GM21825 (cell line): ENCODE measurements at regions not wholly inside any gene's neighbourhood (a gene's known extent, or its start where the extent isn't known, plus 50 kb on each side); places are given as distances from the start of the nearest gene placed in this dataset.

Source experiments
- ATAC-seq: cut with Tn5 transposase; IDR thresholded peaks from one replicate; pipeline ENCODE4 v1.9.1; 2021; ENCODE audit warnings: mild to moderate bottlenecking, moderate library complexity; ENCODE audit not compliant: unreplicated experiment

DNA sequence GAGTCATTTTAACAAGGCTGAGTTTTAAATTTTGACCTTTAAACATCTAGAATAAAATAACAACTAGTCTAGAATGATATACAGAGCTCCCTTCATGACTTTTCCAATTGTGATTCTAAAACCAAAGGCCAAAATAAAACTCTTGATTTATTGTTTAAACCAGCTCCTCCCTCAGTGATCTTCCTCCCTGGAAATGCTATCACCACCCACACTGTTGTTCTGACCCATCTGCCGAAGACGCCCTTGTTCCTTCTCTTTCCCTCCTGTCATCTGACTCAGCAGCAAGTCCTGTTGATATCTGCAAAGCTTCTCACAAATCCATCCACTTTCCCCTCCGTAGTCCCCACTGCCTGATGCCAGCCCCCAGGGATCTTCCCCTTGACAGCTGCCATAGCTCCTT is 231.6 kb upstream of the DYNLRB2 start:
- no peak for ATAC-seq

DNA sequence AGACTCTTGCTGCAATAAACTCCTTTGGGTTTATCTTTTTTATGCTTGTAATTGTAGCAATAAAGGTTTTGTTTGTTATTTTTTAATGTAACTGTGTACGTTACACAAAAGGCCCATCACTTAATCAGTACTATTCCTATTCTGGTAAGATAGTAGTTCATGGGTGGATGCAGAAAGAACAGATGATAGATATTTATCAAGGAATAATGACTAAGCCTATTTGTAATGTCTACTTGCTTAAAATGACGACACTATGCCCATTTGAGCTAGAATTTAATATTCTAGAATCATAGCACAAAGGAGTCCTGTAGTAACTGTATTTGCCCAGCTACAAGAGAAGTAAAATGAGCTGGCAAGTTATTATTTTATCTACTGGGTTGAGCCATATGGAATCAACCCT is 235.4 kb upstream of the DYNLRB2 start:
- ATAC-seq, result no peak

DNA sequence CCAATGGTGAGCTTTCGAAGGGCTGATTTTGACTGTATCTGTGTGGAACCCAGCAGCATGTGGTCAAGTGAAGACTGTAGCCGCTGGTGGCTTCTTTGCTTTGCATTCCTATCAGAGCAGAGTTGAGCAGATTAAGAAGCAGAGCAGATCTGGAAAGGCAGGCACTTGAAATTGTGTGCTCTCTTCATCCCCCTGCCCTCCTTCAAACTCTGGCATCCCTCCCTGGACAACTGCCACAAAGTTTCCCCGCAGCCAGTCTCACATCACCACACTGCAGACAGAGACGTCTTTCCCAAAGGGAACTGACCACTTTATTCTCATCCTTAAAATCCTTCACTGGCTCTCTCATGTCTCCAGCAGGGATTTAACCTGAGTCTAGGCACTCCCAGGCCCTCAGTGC is 237.1 kb upstream of the DYNLRB2 start:
- ATAC-seq, result no peak

DNA sequence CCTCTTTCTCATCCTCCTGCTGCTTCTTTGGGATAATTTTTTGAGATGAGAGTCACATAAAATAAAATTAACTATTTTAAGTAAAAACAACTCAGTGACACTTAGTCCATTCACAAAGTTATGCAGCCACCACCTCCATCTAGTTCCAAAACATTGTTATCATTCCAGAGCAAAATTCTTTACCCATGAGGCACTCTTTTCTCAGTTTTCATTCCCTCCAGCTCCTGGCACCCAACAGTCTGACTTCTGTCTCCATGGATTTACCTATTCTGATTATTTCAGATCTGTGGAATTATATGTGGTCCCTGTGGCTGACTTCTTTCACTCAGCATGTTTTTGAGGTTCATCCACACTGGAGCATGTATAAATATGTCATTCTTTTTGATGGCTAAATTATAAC is 239.9 kb upstream of the DYNLRB2 start:
- ATAC-seq, result no peak

DNA sequence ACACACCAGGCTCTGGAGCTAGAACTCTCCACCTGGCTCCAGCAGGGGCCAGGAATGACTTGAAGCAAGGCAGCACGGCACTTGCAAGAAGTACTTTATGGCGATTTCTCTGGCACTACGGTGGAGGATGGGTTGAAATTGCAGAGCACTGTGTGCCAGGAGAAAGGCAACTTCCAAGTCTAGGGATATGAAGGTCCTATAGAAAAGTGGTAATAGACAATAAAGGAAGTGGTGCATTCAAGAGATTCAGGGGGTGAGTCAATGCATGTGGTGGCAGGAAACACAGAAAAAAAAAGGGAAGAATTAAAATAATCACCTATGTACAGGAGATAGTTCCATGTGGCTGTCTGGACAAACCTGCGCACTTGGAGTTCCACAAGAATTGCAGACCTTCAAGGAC is 240.3 kb upstream of the DYNLRB2 start:
- no peak for ATAC-seq

DNA sequence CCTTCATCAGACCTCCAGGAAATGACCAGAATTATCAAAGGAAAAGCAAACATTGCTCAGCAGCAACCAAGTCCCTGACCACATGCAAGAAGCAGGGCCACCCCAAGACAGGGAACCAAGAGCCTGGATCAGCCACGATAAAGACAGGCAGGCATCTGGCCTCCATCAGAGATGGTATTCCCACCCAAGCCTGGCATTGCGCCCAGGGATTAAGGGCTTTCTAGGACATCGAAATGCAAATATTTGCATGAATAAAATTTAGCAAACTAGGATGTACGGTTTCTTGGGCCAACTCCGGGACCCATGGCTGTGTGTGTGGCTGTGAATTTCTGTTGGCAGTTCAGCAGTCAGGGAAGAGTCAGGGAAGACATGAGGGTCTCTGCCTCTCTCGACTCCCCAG is 241.4 kb upstream of the DYNLRB2 start:
- no peak for ATAC-seq

DNA sequence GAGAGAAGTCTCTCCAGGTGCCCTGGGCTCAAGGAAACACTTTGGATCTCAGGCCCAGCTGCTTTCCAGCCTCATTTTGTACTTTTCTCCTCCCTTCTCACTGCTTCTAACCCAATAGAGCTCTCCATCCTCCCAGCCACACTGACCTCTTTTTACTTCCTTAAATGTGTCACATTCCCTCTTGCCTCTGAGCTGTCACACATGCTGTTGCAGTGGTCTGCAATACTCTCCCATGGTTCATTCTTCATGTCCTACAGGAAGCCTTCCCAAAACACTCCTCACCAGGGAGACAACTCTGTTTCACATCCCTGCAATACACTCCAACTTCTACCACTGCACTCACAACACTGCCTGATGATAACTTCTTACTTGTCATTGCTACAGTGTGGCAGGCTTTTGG is 242.1 kb upstream of the DYNLRB2 start:
- ATAC-seq, result no peak

DNA sequence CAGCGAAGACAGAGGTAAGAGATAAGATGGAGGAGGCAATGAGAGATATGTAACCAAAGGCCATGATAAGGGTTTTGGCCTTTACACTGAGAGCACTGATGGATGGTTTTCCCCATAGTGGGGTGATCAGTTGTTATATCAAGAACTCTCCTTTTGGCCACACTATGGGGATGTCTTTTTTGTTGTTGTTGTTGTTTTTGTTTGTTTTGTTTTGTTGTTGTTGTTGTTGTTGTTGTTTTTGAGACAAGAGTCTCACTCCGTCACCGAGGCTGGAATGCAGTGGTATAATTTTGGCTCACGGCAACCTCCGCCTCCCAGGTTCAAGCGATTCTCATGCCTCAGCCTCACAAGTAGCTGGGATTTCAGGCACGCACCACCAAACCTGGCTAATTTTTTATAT is 244.8 kb upstream of the DYNLRB2 start:
- no peak for ATAC-seq

DNA sequence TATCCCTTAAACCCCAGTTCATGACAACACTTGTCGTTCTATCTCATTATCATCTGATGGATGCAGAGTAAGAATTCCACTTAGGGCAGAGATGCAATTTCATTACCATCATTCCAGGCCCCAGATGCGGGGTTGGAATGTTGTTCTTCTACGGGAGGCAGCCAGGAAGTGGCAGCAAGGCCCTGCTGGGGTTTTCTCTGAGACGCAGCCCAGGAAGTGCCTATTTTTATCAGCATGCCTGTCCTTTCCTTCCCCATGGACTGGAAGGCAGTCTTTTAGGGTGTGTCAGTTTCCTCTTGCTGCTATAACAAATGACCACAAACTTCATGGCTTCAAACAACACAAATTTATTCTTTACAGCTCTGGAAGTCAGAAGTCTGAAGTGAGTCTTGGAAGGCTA is 246.6 kb upstream of the DYNLRB2 start:
- ATAC-seq, result no peak

DNA sequence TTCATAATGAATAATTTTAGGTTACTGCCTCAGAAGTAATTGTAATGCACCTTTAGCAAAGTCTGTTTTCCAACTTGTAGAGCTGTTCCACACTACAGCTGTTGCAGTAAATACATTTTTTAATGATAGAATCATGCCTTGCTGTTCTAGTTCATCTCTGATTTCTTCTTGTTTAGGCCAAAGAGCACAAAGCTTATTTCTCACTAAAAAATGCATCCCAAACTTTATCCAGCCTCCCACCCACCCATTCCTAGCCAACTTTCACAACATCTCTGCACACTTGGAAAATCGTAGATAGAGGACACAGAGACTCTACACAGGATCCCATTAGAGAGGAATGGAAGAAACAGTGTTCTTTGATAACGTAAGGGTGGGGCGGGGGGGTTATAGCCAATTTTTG is 252.2 kb upstream of the DYNLRB2 start:
- no peak for ATAC-seq

DNA sequence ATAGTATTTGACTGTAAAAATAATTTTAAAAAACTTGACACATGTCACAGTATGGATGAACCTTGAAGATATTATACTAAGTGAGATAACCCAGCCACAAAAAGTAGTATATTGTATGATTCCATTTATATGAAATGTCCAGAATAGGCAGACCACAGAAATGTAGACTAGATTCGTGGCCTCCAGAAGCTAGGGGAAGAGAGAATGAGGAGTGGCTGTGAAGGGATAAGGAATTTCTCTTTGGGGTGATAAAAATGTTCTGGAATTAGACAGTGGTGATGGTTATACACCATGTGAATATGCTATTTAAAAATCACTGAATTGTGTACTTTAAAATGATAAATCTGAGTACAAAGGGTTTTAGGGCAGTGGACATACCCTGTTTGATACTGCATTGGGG is 253.1 kb upstream of the DYNLRB2 start:
- no peak for ATAC-seq

DNA sequence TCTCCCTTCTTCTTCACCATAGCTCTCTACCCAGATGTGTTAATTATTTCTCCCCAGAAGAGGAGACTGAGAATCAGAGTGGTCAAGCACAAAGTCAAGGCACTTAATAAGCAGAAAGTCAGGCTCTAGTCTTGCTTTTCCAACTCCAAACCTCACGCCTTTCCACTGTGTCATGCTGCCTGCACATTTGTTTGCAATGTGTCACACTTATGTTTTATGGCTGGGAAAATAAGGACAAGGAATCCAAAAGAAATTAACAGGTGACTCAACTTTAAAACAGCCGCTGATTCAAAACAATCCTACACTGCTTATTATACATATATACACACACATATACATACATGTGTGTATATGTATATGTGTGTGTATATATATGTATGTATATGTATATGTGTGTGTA is 255.7 kb upstream of the DYNLRB2 start:
- ATAC-seq, result no peak

DNA sequence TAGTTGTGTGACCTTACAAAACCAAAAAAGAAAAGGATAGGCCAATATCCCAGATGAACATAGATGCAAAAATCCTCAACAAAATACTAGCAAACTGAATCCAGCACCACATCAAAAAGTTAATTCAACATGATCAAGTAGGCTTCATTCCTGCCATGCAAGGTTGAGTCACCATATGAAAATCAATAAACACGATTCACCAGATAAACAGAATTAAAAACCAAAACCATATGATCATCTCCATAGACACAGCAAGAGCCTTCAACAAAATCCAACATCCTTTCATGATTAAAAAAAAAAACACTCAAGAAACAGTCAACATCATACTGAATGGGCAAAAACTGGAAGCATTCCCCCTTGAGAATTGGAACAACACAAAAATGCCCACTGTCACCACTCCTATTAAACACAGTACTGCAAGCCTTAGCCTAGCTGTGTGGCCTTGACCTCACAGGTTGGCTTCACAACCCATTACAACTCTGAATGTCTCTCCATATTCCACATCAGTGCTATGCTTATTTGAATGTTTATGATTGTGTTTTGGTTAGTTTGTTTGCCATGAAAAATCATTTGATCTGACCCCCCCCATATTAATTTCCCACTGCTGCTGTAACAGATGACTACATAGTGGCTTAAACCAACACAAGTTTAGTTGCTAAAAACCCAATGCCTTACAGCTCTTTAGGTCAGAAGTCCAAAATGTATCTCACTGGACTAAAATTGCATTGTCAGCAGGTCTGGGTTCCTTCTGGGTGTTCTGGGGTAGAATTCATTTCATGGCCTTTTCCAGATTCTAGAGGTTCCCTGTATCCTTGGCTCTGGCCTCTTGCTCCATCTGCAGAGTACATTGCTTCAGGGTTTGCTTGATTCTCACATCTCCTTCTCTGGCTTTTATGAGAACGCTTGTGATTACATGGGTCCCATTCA is 257.1 kb upstream of the DYNLRB2 start:
- no peak for ATAC-seq

DNA sequence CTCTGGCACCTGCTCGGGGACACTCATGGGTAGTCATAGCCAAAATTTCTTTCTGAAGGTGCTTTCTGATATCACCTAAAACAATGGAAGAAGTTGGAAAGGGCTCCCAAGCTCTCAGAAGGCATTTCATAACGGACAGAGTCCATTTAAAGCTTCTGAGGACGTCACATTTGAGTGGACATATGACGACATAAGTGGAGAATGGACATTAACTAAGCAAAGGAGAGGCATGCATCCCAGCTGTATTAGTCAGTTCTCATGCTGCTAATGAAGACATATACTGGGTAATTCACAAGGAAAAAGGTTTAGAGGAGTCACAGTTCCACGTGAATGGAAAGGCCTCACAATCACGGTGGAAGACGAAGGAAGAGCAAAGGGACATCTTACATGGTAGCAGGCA is 260.2 kb upstream of the DYNLRB2 start:
- no peak for ATAC-seq

DNA sequence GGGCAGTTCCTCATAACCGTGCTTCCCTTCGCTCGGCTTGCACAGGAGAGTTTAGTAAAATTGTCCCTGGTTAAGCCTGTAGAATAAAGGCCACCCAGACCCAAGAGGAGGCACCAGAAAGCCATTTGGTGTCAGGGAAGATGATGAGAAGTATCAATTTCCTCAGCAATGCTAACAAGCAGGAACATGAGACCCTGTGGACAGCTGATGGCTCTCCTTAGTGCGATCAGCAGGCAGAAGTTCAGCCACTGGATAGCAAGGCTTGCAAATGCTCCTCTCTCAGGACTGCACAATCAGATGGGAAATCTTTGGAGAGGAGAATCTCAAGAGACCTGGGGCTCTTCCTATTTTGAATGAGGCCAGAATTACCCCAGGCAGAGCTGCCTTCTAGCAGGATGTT is 261.1 kb upstream of the DYNLRB2 start:
- no peak for ATAC-seq

DNA sequence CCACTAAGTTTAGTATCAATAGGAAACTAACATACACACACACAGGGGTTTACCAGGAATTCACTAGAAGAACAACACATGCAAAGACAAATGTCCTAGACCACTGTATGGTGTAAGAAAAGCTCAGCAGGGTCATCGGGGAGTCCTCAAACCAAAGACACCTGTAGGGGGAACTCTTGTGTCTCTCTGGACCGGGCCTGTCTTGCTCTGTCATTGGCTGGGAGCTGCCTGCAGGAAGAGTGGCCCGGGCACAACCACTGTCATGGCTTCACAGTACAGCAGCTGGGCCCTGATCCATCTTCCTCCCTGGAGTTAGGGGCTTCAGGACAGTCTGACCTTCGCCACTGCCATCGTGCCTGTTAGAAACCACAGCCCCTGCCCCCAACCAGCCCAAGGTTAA is 263.6 kb upstream of the DYNLRB2 start:
- ATAC-seq, result no peak

DNA sequence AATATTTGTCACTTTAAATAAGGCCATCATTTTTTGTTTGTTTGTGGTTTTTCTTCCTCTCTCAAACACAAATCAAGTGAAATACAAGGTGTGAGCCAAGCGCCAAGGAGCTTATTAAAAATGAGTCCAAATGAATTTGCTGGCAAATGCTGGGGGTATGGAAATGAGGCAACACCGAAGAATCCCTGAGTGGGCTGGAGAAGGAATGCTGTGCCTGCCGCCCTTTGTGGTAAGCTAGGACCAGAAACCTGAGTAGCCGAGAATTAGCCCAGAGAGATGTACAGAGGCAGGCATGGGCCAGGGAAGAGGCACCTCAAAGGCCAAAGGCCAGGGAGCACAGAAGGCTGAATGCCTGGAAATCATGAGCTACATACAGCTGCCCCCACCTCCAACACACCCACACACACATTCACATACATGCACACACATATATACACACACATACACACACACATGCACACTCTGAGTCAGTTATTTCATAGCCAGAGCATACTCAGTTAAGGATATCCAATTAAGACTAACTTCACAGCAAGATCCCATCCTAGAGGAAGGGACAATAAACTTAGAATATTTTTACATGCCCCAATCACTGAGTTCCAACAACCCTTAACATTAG is 266.1 kb upstream of the DYNLRB2 start:
- no peak for ATAC-seq

DNA sequence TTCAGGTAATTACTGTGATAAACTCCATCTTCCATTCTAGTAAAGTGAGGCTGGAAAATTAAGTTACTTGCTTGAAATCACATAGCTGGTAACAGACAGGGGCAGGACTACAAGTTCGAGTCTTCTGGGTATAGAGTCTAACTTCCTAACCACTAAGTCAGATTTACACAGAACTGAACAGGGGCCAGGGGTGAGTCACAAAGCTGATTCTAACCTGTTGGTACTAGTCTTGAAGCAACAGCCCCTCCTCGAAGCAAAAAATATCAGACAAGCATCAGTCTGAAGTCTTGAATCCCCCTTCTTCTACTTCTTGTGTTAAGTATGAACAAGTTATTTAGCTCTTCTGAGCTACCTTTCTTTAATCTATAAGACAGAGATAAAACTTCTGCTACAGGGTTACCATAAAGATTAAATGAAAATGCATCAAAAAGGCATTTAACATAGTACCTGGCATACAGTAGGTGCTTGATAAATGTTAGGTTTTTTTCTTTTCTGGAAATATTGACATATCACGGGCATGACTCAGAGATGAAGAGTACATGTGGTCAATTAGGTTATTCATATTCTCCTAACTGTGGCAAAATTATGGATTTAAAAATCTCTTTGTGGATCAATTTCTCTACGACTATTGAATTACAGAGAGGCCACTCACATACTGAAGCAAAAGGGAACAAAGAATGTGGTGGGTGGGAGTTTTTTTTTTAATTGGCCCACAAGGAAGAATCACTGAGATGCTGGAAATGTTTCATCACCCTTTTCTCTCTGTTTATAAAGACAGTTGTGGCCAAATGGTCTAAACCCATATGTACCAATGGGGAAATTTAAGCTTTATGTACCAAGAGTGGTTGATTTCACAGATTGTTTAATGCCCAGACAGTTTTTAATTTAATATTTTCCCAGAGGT is 266.9 kb upstream of the DYNLRB2 start:
- ATAC-seq, result no peak

DNA sequence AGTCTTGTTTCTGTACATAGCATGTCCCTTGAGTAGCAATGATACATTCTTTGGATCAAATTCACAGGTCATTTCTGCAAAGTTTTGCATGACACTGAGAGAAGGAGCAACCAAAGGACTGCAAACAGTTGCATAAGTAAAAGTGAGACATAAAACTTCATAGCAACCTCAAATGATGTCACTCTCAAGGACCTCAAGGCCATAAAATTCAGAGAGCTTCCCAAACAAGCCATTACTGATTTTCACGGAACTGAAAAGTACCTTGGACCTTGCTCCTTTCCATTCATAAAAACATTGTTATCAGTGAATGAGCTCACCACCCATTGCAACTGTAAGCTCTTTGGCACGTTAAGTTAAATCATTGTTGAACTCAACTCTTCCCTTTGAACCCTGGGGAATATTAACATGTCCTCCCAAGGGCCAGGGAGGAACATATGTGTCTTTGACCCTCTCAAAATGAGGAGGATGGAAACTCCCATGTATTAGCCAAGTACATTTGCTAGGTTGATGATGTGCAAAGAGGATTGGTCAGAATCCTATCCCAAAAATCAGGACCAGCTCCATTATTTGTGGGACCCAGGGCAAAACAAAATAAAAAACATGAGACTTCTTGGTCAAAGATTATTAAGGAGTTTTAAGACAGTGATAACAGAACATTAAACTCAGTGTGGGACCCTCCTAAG is 275.0 kb upstream of the DYNLRB2 start:
- ATAC-seq, result no peak

DNA sequence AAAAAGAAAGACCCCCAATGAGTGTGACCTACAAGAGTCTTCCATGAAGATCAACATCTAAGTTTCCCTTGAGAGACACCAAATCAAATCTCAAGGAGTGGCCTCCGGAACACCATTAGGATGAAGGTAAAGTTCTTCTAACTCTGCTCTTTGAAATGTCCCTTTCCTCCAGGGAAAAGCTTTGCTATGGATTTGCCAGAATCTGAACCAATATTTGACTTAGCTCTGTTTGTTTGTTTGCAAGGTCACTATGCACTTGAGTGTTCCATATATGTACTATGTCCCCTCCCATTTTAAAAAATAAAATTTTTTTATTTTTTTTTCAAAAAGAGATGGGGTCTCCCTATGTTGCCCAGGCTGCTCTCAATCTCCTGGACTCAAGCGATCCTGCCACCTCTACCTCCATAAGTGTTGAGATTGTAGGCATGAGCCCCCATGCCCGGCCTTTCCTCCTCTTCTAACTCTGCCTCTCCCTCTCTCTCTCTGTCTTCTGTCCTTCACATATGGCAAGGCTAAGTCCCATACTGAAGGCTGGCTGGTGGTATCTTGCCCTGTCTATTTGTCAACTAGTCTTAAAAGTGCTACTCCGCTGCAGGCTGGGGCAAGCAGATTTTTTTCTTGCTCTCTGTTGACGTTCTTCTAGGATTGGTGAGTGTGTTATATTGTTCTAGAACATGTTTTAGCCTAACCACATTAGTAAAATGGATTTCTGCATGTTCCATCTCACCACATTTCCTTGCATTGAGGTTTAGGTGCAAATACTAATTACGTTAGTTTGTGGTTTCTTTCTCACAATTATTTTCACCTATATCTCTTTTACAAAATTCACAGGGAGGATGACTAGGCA is 276.7 kb upstream of the DYNLRB2 start:
- no peak for ATAC-seq
